OCI-LY3 (cell line): ENCODE measurements at regions not wholly inside any gene's neighbourhood (a gene's known extent, or its start where the extent isn't known, plus 50 kb on each side); places are given as distances from the start of the nearest gene placed in this dataset.

Source experiments
- H2AFZ ChIP-seq: fragments of 200-600, 300-600 bp; shearing (Covaris generic); 2 replicates; pipeline ENCODE4 v1.6.0; 2014; ENCODE audit warnings: antibody characterized with exemption, low read depth, low read length
- H3K27ac ChIP-seq: fragments of 200-600, 300-600 bp; sonication (generic); 2 replicates; pipeline ENCODE4 v1.5.1; 2014; ENCODE audit warnings: mild to moderate bottlenecking, low read length, moderate library complexity, mixed read lengths
- H3K27me3 ChIP-seq: fragments of 200-600, 300-600 bp; sonication (generic); 2 replicates; pipeline ENCODE4 v1.6.1; 2014; ENCODE audit warnings: low read depth, low read length, mixed read lengths
- H3K36me3 ChIP-seq: fragments of 200-600, 300-600 bp; sonication (generic); replicated peaks from 2 replicates; pipeline ENCODE3; 2014; ENCODE audit warnings: low read depth, low read length, mixed read lengths
- H3K4me1 ChIP-seq: fragments of 300-600, 200-600 bp; sonication (generic); 2 replicates; pipeline ENCODE4 v1.6.1; 2014; ENCODE audit warnings: low read length, mixed read lengths
- H3K4me2 ChIP-seq: fragments of 200-600, 300-600 bp; sonication (generic); 2 replicates; pipeline ENCODE4 v1.6.1; 2014; ENCODE audit warnings: low read length, mixed read lengths
- H3K4me3 ChIP-seq: fragments of 300-600, 200-600 bp; sonication (generic); 2 replicates; pipeline ENCODE4 v1.5.1; 2014; ENCODE audit warnings: antibody characterized with exemption, mild to moderate bottlenecking, low read length, moderate library complexity
- H3K79me2 ChIP-seq: fragments of 300-600, 200-600 bp; shearing (Covaris generic); 2 replicates; pipeline ENCODE4 v1.6.1; 2014; ENCODE audit warnings: mild to moderate bottlenecking, low read length, mixed read lengths
- H3K9ac ChIP-seq: fragments of 300-600, 200-600 bp; shearing (Covaris generic); 2 replicates; pipeline ENCODE4 v1.6.0; 2014; ENCODE audit warnings: mild to moderate bottlenecking, low read length, moderate library complexity
- H3K9me3 ChIP-seq: fragments of 200-600, 300-600 bp; shearing (Covaris generic); 2 replicates; pipeline ENCODE4 v1.6.1; 2014; ENCODE audit warnings: low read length, mixed read lengths; ENCODE audit not compliant: insufficient read depth
- H4K20me1 ChIP-seq: fragments of 200-600, 300-600 bp; sonication (generic); 2 replicates; pipeline ENCODE4 v1.6.1; 2016; ENCODE audit warnings: low read length, mixed read lengths; ENCODE audit not compliant: insufficient read depth
- CTCF ChIP-seq: fragments of 200-600, 300-600 bp; sonication (generic); IDR thresholded peaks from 2 replicates; pipeline ENCODE4 v1.5.1; 2014; ENCODE audit warnings: antibody characterized with exemption, low read length, low read depth
- EZH2phosphoT487 ChIP-seq: fragments of 200-600 bp; shearing (Covaris generic); IDR thresholded peaks from 2 replicates; pipeline ENCODE4 v1.6.1; 2018; ENCODE audit warnings: antibody characterized with exemption, mixed run types, low read depth

- H4K20me1 ChIP-seq: no peaks in the 10 kb centered on the region
- no peak overlapping the region for H3K9ac ChIP-seq
- H3K4me3 ChIP-seq: no peak overlapping the region
- H3K79me2 ChIP-seq: no peaks in the 10 kb centered on the region
- no peaks in the 10 kb centered on the region for H3K36me3 ChIP-seq
- no peak overlapping the region for H3K4me2 ChIP-seq
- no peak for TF ChIP-seq CTCF
- no peaks in the 10 kb centered on the region for H3K9me3 ChIP-seq
- H2AFZ ChIP-seq: no peak overlapping the region
- H3K27ac ChIP-seq: no peak overlapping the region
- H3K27me3 ChIP-seq: no peaks in the 10 kb centered on the region
- H3K4me1 ChIP-seq: peaks cover 5% of the 10 kb centered on the region; the same call in 1 of the 2 replicates
Observed at GRCh38 chr3:22935040-22935439, 268.1 kb upstream of the UBE2E2 start.

- Histone ChIP-seq H2AFZ (no peak overlapping the region), H4K20me1 (no peaks in the 10 kb centered on the region), H3K27me3 (no peaks in the 10 kb centered on the region), H3K4me1 (peaks cover 5% of the 10 kb centered on the region; the same call in 1 of the 2 replicates), H3K4me2 (no peak overlapping the region), H3K27ac (no peak overlapping the region), H3K9ac (no peak overlapping the region), H3K79me2 (no peaks in the 10 kb centered on the region), H3K36me3 (no peaks in the 10 kb centered on the region), H3K9me3 (no peaks in the 10 kb centered on the region), H3K4me3 (no peak overlapping the region)
- TF ChIP-seq EZH2phosphoT487: no peak
- no peak for TF ChIP-seq CTCF
Observed at GRCh38 chr3:22937536-22937935, 265.6 kb upstream of the UBE2E2 start.

GRCh38 chr3:22938739-22939138, 264.4 kb upstream of the UBE2E2 start:
- no peak overlapping the region for H3K4me2 ChIP-seq
- no peak overlapping the region for H2AFZ ChIP-seq
- H3K9me3 ChIP-seq: no peaks in the 10 kb centered on the region
- no peaks in the 10 kb centered on the region for H3K79me2 ChIP-seq
- no peak for TF ChIP-seq CTCF
- TF ChIP-seq EZH2phosphoT487: no peak
- H3K27me3 ChIP-seq: no peaks in the 10 kb centered on the region
- H3K9ac ChIP-seq: no peak overlapping the region
- H3K36me3 ChIP-seq: no peaks in the 10 kb centered on the region
- H3K27ac ChIP-seq: no peak overlapping the region
- H3K4me1 ChIP-seq: peaks cover 5% of the 10 kb centered on the region; the same call in 1 of the 2 replicates
- H3K4me3 ChIP-seq: no peak overlapping the region
- no peaks in the 10 kb centered on the region for H4K20me1 ChIP-seq

GRCh38 chr3:22939349-22939748, 263.8 kb upstream of the UBE2E2 start:
- no peak overlapping the region for H3K4me2 ChIP-seq
- H3K9me3 ChIP-seq: no peaks in the 10 kb centered on the region
- no peak overlapping the region for H3K9ac ChIP-seq
- H3K27me3 ChIP-seq: no peaks in the 10 kb centered on the region
- H3K36me3 ChIP-seq: no peaks in the 10 kb centered on the region
- no peak overlapping the region for H3K27ac ChIP-seq
- H2AFZ ChIP-seq: no peak overlapping the region
- H3K4me1 ChIP-seq: peaks cover 5% of the 10 kb centered on the region; the same call in 1 of the 2 replicates
- H3K4me3 ChIP-seq: no peak overlapping the region
- TF ChIP-seq EZH2phosphoT487 (no peak), CTCF (no peak)
- no peaks in the 10 kb centered on the region for H4K20me1 ChIP-seq
- no peaks in the 10 kb centered on the region for H3K79me2 ChIP-seq
